Endothelial cell of umbilical vein (primary cell): ENCODE measurements at regions not wholly inside any gene's neighbourhood (a gene's known extent, or its start where the extent isn't known, plus 50 kb on each side); places are given as distances from the start of the nearest gene placed in this dataset.

Experiments used
- EZH2 ChIP-seq: IDR thresholded peaks from 2 replicates; pipeline ENCODE4 v1.6.1; 2012; ENCODE audit warnings: borderline replicate concordance, low read depth, mild to moderate bottlenecking, moderate library complexity, low read length, inconsistent platforms; ENCODE audit not compliant: severe bottlenecking
- POLR2AphosphoS5 ChIP-seq: IDR thresholded peaks from 2 replicates; pipeline ENCODE4 v1.6.1; 2012; ENCODE audit warnings: low read depth, mild to moderate bottlenecking, control low read depth, low read length, moderate library complexity; ENCODE audit not compliant: insufficient read depth
- TF ChIP-seq, protein P1 (sequence below), 2 donors: IDR thresholded peaks; 1 replicate in 1 of 2; 2 replicates in 1 of 2; pipeline ENCODE4 v1.5.1; 2011; ENCODE audit warnings: low read length in 2 of 2, mild to moderate bottlenecking in 2 of 2, moderate library complexity in 2 of 2, control low read depth in 1 of 2, inconsistent platforms in 1 of 2, low read depth in 1 of 2; ENCODE audit not compliant: insufficient read depth in 1 of 2; ENCODE audit errors: extremely low read depth in 1 of 2

DNA sequence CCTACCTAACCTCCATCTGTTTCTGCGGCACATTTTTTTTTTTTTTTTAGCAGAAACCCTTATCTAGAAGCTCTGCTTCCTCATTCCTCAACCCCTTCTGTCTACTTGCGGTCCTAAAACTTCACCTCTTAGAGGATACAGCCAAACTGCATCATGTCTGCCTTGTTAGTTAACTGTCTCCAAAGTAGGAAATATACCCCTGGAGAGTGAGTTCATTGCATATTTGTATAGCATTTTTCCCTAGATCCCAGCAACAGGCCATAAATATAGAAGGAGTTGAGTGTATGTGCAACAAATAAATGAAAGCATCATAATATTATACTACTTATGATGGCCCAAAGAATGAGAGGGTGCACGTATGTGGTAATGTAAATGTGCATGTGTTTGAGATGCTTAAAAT is 1288.6 kb upstream of the GJE1 start:
- TF ChIP-seq EZH2 (no peak), POLR2AphosphoS5 (no peak)
- TF ChIP-seq, protein P1, sequence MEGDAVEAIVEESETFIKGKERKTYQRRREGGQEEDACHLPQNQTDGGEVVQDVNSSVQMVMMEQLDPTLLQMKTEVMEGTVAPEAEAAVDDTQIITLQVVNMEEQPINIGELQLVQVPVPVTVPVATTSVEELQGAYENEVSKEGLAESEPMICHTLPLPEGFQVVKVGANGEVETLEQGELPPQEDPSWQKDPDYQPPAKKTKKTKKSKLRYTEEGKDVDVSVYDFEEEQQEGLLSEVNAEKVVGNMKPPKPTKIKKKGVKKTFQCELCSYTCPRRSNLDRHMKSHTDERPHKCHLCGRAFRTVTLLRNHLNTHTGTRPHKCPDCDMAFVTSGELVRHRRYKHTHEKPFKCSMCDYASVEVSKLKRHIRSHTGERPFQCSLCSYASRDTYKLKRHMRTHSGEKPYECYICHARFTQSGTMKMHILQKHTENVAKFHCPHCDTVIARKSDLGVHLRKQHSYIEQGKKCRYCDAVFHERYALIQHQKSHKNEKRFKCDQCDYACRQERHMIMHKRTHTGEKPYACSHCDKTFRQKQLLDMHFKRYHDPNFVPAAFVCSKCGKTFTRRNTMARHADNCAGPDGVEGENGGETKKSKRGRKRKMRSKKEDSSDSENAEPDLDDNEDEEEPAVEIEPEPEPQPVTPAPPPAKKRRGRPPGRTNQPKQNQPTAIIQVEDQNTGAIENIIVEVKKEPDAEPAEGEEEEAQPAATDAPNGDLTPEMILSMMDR (IDR thresholded peaks at IDR 0.05; ENCODE audit: extremely low read depth in 1 of 2, insufficient read depth in 1 of 2, low read depth in 1 of 2, low read length in 2 of 2), result no peak
